ENCODE measurements at regions not wholly inside any gene's neighbourhood (a gene's known extent, or its start where the extent isn't known, plus 50 kb on each side); places are given as distances from the start of the nearest gene placed in this dataset.

DNA sequence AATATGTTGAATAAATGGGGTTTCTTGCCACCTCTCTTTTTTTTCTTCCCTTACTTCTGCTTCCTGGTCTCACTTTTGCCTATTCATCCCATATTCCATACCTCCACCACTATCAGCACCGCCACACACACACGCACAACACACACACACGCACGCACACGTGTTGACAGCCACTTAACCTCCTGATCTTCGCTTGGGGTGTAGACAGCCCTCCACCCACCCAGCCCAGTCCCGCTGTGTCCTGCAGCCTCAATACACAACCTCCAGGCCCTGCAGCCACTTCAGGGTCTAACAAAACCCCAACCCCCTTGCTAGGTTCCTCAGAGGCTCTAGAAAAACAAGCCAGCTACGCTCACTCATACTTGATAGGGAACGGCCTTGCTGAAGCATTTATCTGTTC lies 72.3 kb downstream of the LINC00237 start:
- in situ Hi-C loops (cut with MboI; ENCODE audit: low sequenced_read_pairs) = no loop called here

DNA sequence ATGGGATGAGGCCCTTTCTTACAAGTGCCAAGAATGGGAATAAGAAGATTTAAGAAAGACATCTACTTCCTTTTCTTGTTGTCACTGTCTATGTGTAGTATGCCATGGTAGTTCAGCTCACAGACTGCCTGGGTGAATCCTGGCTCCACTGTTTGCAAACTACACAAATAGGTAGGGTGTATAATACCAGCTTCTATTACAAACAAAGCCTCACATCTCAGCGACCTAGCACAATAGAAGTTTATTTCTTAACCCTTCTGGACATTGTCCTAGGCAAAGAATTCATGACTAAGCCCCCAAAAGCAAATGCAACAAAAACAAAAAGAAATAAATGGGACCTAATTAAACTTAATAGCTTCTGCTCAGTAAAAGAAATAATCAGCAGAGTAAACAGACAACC lies 74.5 kb downstream of the LINC00237 start:
- in situ Hi-C loops (cut with MboI; ENCODE audit: low sequenced_read_pairs) = no loop called here

DNA sequence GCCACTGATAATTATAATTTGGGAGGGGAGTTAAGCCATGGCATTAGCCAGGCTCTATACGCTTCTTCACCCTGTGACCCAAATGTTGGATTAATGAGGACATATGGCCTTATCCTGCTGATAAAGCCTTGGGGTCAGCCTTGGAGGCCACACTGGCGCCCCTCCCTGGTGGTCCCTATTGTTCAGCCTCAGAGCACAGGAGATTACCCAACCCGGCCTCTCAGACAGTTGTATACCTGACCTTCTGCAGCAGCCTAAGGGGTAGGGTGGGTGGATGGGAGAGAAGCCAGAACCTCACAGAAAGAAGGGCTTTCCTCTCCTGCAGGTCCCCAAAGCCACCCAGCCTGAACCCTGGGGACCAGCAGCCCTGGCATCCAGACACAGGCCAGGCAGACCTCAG lies 76.8 kb downstream of the LINC00237 start:
- in situ Hi-C loops (cut with MboI; ENCODE audit: low sequenced_read_pairs) = no loop called here

DNA sequence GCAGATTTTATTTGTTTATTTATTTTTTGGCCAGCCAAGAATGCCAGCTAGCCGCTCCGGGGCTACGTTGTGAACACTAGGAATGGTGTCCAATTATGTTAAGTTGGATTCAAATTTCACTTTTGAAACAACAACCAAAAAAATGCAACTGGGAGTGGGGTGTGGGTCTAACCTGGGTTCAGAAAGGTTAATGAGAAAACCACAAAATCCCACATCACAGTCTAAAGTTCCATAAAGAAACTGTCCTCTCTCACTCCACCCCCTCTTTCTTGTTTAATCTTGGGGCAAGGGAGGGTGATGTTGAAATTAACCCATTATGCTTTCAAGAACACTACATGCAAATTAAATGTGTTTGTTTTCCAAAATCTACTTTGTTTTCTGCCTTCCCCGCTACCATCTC lies 77.2 kb downstream of the LINC00237 start:
- in situ Hi-C loops (cut with MboI; ENCODE audit: low sequenced_read_pairs) = no loop called here

DNA sequence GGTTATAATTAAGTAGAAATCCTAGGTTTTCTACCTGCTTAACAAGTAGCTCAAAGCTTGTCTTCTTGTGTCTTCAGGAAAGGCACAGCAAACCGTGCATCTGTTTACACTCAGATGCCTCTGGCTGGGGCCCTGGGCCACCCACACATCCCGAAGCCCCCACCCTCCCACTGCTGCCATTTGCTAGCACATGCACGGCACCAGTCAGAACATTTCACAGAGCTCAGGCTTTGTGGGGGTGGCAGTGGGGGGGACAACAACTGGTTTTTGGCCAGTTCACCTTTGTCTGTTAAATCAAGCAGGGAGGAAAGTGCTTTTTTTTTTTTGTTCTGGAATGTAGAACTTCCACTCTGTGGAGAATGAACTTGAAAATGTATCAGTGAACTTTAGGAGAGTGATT lies 77.7 kb downstream of the LINC00237 start:
- in situ Hi-C loops (cut with MboI; ENCODE audit: low sequenced_read_pairs) = no loop called here

DNA sequence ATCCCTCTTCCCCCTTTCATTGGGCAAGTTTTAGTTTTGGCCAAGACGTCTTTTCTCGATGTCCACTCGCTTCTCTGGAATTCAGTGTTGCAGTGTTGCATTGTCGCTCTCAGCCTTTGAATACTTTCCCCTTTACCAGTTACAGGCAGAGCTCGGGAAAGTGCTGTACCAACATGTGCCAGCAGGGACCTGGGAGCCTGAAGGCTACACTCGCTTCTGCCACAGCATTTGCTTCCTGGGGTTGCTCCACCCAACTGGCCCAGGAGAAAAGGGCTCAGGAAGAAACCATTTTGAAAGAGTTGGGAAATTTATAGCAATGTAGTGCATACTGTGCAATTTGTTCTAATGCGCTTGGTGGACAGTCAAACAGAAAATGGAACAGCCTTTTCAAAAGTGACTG lies 78.6 kb downstream of the LINC00237 start:
- in situ Hi-C loops (cut with MboI; ENCODE audit: low sequenced_read_pairs) = no loop called here

DNA sequence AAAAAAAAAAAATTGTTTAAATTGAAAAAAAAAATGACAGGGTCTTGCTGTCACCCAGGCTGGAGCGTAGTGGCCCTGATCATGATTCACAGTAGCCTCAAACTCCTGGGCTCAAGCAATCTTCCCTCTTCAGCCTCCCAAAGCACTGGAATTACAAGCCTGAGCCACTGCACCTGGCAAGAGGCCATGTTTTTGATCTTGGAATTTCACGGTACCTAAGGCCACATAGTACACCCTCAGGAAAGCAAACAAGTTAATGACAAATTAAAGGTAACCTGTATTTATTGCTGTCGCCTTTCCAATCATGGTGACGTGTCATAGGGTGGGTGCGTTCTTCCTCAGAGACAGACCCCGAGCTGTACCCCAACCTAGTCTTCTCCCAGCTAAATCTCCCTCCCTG lies 79.2 kb downstream of the LINC00237 start:
- in situ Hi-C loops (cut with MboI; ENCODE audit: low sequenced_read_pairs) = no loop called here

DNA sequence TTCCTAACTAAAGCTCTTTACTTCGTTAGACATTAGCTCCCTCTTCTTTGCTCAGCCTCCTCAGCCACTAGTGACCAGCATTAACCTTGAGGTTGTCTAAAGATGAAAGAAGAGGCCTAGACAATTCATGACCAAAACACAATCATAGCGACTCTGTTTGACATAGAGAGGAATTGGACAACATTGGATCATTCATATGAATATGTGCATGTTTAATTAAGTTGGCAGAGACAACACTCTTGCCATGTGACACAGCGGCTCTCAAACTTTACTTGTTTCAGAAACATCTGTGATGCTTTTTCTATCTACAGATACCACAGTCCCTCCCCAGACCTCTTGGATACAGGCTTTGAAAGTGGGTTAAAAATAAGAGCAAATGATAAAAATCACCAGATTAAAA lies 81.7 kb downstream of the LINC00237 start:
- in situ Hi-C loops (cut with MboI; ENCODE audit: low sequenced_read_pairs) = loop anchor here (25.0 kb wide), 1 partner anchor 112 kb away; no protein-coding TSS in a partner anchor

DNA sequence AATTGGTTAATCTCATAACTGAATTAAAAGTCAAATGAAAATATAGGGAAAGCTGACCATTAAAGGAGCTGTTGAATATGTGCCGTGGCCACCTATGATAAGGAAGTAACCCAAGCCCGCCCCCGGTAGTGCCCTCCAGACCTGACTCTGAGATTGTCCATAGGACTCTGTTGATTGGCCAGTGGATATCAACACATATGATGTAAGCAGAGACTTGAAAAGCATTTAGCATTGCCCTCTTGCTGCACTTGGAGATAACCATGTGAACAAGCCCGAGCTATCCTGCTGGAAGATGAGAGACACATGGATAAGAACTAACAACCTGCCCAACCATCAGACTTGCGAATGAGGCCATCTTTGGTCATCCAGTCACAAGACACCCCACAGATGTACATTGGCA lies 83.2 kb downstream of the LINC00237 start:
- in situ Hi-C loops (cut with MboI; ENCODE audit: low sequenced_read_pairs) = loop anchor here (25.0 kb wide), 1 partner anchor 111 kb away; no protein-coding TSS in a partner anchor

DNA sequence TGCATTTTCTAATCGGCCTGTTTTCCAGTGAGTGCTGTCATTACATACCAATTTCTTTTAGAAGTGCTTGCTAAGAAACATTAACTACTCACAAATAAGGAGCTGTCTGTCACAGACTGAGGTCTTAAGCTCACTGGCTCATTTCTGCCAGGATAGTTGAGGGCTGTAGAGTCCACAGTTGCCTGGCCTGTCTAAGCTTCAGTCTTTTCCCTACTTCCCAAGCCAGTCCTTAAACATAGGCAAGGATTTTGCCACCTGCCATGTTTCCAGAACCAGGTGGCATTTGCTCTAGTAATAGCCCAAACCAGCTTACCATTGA lies 84.7 kb downstream of the LINC00237 start:
- in situ Hi-C loops (cut with MboI; ENCODE audit: low sequenced_read_pairs) = loop anchor here (25.0 kb wide), 1 partner anchor 109 kb away; no protein-coding TSS in a partner anchor

DNA sequence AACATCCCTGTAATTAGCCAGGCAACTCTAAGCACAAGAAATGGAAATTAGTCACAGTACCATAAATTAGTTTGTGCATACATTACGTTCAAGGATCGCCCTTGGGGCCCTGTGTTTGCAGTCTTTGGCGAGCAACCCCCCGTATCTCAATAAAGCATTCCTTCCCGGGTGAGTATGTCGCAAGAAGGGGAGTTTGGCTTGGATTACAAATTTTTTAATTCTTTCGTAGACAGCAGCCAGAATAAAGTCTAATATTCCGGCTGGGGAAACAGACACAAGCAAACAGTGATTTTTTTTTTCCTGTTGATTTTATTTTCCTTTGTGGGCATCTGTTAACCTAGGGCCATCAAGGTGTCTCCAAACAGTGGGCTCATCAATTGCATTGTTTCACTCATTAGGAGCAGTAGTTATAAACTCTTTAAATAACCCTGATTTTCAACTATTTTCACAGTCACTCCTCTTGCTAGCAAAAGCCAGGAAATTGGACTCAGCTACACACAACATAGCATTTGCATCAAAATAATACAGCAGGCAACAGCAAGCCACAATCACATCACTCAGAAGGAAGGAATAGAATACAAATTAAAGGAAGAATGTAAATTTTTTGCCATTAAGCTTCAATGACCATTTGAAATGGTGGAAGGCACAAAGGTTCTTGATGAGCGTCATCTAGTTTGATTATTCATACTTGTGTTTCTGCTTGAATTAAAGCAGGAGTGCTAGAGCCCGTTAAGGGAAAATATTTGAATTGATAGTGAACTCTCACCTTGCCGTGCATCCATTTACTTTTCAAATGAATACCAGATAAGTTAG lies 85.3 kb downstream of the LINC00237 start:
- in situ Hi-C loops (cut with MboI; ENCODE audit: low sequenced_read_pairs) = loop anchor here (25.0 kb wide), 1 partner anchor 109 kb away; no protein-coding TSS in a partner anchor

DNA sequence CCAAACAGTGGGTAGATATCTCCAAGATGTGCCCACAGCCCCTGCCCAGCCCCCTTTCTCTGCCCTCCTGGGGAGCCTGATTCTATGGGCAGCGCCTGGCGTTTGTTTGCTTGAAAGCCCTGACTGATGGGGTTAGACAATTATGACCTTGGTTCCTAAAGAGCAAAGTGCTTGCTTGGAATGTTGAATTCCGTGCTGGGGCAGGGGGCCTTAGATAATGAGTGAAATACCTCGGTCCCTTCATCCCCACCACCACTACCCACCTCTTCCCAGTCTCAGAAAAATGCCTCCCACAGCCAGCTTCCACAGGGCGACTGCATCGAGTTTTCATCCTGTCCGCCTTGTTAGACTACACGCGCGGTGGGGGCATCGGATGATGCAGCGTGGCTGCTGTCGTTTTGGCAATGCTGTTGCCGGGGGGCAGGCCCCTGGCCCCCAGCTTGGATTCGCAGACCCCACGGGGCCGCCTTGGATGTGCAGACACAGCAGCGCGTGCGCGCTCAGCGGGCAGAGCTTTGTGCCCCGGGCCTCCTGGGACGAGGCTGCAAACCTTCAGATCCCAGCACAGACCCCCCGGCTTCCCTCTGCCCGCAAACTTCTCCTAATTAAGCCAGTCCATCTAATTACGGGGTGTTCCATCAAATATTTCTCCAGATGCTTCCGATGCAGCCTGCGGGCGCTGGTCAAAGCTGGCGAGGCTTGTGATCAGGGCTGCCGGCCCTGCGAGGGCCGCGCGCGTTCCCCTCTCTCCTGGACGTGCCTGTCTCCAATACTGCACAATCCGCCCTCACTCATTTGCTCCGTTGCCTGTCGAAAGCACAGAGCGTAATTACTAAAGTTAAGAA lies 86.1 kb downstream of the LINC00237 start:
- in situ Hi-C loops (cut with MboI; ENCODE audit: low sequenced_read_pairs) = loop anchor here (25.0 kb wide), 1 partner anchor 108 kb away; no protein-coding TSS in a partner anchor

DNA sequence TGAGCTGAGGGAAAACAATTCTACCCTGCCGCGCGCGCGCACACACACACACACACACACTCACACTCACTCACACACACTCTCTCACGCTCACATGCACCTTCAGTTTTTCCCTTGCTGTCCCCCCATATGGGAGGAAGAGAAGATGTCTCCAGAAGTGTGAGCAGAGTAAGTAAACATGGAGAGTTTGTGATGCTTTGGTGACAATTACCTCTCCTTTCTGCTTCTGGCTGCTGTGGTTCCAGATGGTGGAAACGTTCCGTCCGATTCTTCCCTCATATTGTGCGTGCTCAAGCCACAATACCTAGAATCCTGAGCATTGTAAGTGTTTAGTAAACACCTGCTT lies 86.7 kb downstream of the LINC00237 start:
- in situ Hi-C loops (cut with MboI; ENCODE audit: low sequenced_read_pairs) = loop anchor here (25.0 kb wide), 1 partner anchor 107 kb away; no protein-coding TSS in a partner anchor

DNA sequence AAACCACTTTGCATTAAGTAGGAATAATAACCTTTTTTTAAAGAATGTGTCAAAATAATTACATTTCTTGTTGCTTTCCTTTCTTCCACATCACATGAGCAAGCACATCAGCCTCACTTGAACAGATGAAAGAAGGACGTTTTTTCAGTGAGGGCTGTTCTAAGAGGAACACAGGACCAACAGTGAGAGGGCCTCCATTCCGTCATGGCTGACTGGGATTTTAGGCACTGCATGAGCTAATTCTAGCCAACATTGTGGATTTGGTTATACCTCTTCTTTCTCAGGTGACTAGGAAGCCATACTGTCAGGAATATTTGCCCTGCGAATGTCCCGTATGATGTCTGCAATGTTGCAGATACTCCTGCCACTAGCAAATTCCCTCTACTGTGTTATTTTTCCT lies 87.6 kb downstream of the LINC00237 start:
- in situ Hi-C loops (cut with MboI; ENCODE audit: low sequenced_read_pairs) = loop anchor here (25.0 kb wide), 1 partner anchor 106 kb away; no protein-coding TSS in a partner anchor

DNA sequence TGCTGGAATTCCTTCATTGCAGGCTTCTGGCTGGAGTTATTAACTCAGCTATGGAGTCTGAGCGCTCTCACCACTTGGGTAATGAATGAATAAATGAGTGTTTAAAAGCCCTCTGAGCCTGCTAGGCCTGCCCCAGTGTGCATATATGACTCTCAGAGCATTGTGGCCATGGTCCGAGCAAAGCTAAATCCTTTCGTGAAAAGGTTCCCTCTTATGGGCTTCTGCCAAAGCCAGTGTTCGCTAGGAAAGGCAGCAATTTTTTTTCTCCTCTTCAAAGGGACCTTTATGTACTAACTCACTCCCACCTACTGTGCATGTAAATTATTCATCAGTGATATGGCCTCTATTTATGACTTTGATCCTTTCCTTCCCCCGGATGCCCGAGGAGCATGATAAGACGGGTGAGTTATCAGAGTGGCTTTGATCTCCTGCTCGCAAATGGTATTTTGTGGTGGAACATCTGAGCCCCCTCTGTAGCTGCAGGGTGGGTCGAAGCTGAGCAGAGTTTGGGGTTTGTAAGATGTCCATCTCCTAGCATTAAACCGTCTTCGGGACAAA lies 88.6 kb downstream of the LINC00237 start:
- in situ Hi-C loops (cut with MboI; ENCODE audit: low sequenced_read_pairs) = loop anchor here (25.0 kb wide), 1 partner anchor 105 kb away; no protein-coding TSS in a partner anchor

DNA sequence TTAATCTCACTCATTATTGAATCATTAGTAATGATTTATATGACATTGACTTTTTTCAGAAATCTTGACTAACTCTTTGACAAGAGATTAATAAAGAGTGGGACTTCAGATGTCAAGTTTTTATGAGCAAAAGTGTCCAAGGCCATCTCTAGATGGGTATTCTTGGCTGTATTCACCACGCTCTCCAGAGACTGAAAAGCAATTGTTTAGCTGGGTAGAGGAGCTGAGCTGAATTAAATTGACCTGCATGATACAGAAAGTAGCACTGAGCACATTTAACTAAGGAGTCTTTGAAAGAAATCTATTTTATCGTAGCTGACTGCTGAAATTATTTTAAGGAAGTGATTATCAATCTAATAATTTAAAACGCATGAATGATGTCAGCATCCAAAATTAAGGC lies 89.4 kb downstream of the LINC00237 start:
- in situ Hi-C loops (cut with MboI; ENCODE audit: low sequenced_read_pairs) = loop anchor here (25.0 kb wide), 1 partner anchor 104 kb away; no protein-coding TSS in a partner anchor

DNA sequence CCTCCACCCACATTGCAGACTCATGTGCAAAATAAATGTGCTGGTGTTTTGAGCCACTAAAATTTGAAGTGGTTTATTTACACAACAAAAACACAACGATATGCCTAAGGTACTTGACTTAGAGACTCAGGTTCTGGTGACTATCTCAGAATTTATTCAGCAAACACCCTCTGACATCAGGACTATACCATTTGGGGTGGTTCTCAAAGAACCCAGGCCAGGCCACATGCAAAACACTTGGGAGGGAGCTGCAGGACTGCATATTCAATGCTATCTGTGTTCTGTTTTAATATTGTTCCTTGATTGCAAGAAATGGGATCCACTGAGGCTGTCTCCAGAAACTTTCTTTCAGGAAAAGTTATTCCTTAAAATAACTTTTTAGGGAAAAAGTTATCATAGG lies 91.6 kb downstream of the LINC00237 start:
- in situ Hi-C loops (cut with MboI; ENCODE audit: low sequenced_read_pairs) = loop anchor here (25.0 kb wide), 1 partner anchor 102 kb away; no protein-coding TSS in a partner anchor

DNA sequence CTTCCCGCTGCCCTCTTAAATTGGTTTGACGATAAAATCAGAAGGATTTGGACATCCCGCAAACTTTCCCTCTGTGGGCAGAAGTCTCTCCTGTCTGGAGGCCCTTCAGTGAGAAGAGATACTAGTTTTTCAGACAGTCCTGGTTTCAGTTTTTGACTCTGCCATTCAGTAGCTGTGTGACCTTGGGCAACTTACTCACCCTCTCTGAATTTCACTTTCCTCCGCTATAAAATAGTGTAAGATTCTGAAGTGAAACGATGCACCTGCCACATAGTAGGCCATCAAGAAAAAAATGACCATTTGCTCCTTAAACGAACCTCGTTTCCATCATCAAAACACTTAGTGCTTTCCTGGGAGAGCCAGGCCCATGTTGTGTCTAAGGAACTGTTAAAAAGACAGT lies 97.2 kb downstream of the LINC00237 start:
- in situ Hi-C loops (cut with MboI; ENCODE audit: low sequenced_read_pairs) = loop anchor here (25.0 kb wide), 1 partner anchor 97 kb away; no protein-coding TSS in a partner anchor

DNA sequence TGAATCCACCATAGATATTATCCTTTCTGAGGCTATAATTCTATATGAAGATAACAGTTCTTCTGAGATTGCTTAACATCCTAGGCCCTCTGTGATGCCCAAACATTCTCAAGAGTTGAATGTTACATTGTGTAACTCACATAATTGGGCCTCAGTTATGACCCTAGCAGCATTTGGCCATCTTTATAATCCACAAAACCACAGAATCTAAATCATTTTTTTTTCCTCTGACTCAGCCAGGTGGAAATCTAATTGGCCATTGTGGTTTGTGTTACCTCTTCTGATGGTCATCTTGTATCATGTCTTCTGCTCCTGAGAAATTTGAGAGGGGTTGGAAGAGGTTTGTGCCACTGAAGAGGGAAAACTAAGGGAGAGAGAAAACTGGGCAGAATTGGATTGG lies 99.5 kb downstream of the LINC00237 start:
- in situ Hi-C loops (cut with MboI; ENCODE audit: low sequenced_read_pairs) = loop anchor here (25.0 kb wide), 1 partner anchor 94 kb away; no protein-coding TSS in a partner anchor

DNA sequence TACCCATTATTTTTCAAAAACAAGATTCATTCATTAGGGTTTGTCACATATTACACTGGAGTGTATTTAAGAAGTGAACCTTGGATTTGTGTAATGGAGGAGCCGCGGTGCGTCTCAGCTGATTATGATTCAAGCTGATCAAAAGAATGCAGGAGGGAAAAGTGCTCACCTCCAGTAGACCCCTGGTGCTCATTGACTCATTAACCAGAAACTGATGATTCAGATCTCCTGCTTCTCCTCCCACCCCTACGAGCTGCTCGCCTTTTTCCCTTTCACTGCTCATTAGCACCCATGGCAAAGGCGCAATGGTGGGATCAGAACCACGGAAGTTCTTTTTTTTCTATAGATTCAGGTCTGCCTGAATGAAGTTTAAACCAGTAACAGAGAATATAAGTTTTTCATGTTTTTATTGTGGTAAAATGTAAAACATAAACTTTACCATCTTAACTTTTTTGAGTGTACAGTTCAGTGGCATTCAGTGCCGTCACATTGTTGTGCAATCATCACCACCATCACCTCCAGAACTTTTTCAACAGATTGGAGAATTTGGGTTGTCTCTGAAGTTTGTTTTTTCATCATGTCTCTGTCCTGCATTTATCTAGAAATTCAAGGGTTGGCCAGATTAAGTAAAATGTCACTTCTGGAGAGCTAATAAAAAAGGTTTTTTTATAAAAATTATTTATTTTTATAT lies 101.6 kb downstream of the LINC00237 start:
- in situ Hi-C loops (cut with MboI; ENCODE audit: low sequenced_read_pairs) = loop anchor here (25.0 kb wide), 1 partner anchor 92 kb away; no protein-coding TSS in a partner anchor

All from HL-60/S4 treated with phorbol 12-myristate 13-acetate at 8.2 ng/mL for 4 days and 3 days (cell line).